Prostate gland (tissue), 2 donors: ENCODE measurements at regions not wholly inside any gene's neighbourhood (a gene's known extent, or its start where the extent isn't known, plus 50 kb on each side); places are given as distances from the start of the nearest gene placed in this dataset.

Experiments
- DNase-seq: peaks from one replicate; pipeline ENCODE4 v3.0.0-alpha.2; 2019; ENCODE audit warnings: low spot score
- H3K27ac ChIP-seq, 2 donors: fragments of 200-600 bp; sonication (generic); 2 replicates each; pipeline ENCODE4 v1.5.1; 2017 to 2019
- H3K27me3 ChIP-seq: fragments of 200-600 bp; sonication (generic); replicated peaks from 2 replicates; pipeline ENCODE4 v1.5.1; 2019; ENCODE audit not compliant: insufficient read depth
- H3K36me3 ChIP-seq, 2 donors: fragments of 200-600 bp; sonication (generic); 1 replicate in 1 of 2; 2 replicates in 1 of 2; pipeline versions ENCODE4 v1.5.1 to v1.8.1; 2017 to 2019
- H3K4me1 ChIP-seq: fragments of 200-600 bp; sonication (generic); replicated peaks from 2 replicates; pipeline ENCODE4 v1.5.1; 2019
- H3K4me3 ChIP-seq, 2 donors: fragments of 200-600 bp; sonication (generic); 2 replicates each; pipeline ENCODE4 v1.5.1; 2017 to 2019
- H3K9me3 ChIP-seq: fragments of 200-600 bp; sonication (generic); 2 replicates; pipeline ENCODE4 v1.5.1; 2017
- CTCF ChIP-seq, 4 experiments: fragments of 200-600 bp in 2 of 4; fragments of 450-650 bp in 2 of 4; sonication (generic) in 2 of 4; IDR thresholded peaks; 1 replicate in 3 of 4; 2 replicates in 1 of 4; pipeline ENCODE4 v1.5.1; 2016 to 2019; ENCODE audit warnings: antibody characterized with exemption in 4 of 4, mild to moderate bottlenecking in 2 of 4, moderate library complexity in 2 of 4
- POLR2A ChIP-seq: fragments of 450-650 bp; IDR thresholded peaks from one replicate; pipeline ENCODE4 v1.6.1; 2016; ENCODE audit warnings: antibody characterized with exemption, mild to moderate bottlenecking
- POLR2AphosphoS5 ChIP-seq: sonication (generic); formaldehyde crosslinking; IDR thresholded peaks from one replicate; pipeline ENCODE4 v1.6.1; 2017; ENCODE audit warnings: antibody characterized with exemption
- WGBS: methylation state at CpG from one replicate; pipeline ENCODE4 v1.1.5; 2018; 5-methylcytosine and 5-hydroxymethylcytosine counted together
- intact Hi-C: fragments of 100-400 bp; cut with DNase I; formaldehyde crosslinking; loops from one replicate; pipeline ENCODE4 v1.14.2; 2022

GRCh38 chr22:47995264-47995627 is 1232.8 kb downstream of the TBC1D22A start:
- no peak overlapping the region for H3K4me3 ChIP-seq
- no peaks in the 10 kb centered on the region for H3K36me3 ChIP-seq
- intact Hi-C loops = no loop called here
- no peaks in the 10 kb centered on the region for H3K4me1 ChIP-seq
- no peak for DNase-seq
- H3K9me3 ChIP-seq = no peaks in the 10 kb centered on the region
- 89% methylated on average over 17 of the region's 17 CpGs for WGBS
- H3K27ac ChIP-seq = no peak overlapping the region
- no peaks in the 10 kb centered on the region for H3K27me3 ChIP-seq
- TF ChIP-seq POLR2A (no peak), POLR2AphosphoS5 (no peak), CTCF (IDR thresholded peaks at IDR 0.05) (no peak)

GRCh38 chr22:47994601-47995263 is 1232.3 kb downstream of the TBC1D22A start:
- TF ChIP-seq POLR2A = no peak
- no peak for TF ChIP-seq CTCF (IDR thresholded peaks at IDR 0.05)
- TF ChIP-seq POLR2AphosphoS5 = no peak
- H3K36me3 ChIP-seq = no peaks in the 10 kb centered on the region
- intact Hi-C loops = no loop called here
- H3K27ac ChIP-seq = no peak overlapping the region
- H3K9me3 ChIP-seq = no peaks in the 10 kb centered on the region
- DNase-seq = no peak
- no peaks in the 10 kb centered on the region for H3K27me3 ChIP-seq
- 77% methylated on average over 11 of the region's 11 CpGs for WGBS
- no peaks in the 10 kb centered on the region for H3K4me1 ChIP-seq
- no peak overlapping the region for H3K4me3 ChIP-seq

GRCh38 chr22:47994045-47994444 is 1231.6 kb downstream of the TBC1D22A start:
- no peaks in the 10 kb centered on the region for H3K4me1 ChIP-seq
- H3K27ac ChIP-seq = no peak overlapping the region
- no peak for TF ChIP-seq POLR2A
- TF ChIP-seq POLR2AphosphoS5 = no peak
- no peak for TF ChIP-seq CTCF (IDR thresholded peaks at IDR 0.05)
- H3K36me3 ChIP-seq = no peaks in the 10 kb centered on the region
- H3K9me3 ChIP-seq = no peaks in the 10 kb centered on the region
- WGBS = 79% methylated on average over 3 of the region's 3 CpGs
- no peak overlapping the region for H3K4me3 ChIP-seq
- no peaks in the 10 kb centered on the region for H3K27me3 ChIP-seq
- intact Hi-C loops = no loop called here
- DNase-seq = no peak

GRCh38 chr22:47990481-47990880 is 1228.0 kb downstream of the TBC1D22A start:
- intact Hi-C loops = no loop called here
- H3K4me3 ChIP-seq = no peak overlapping the region
- WGBS = 15% methylated on average over 3 of the region's 3 CpGs
- no peaks in the 10 kb centered on the region for H3K9me3 ChIP-seq
- no peak for TF ChIP-seq POLR2A
- no peak for TF ChIP-seq CTCF (IDR thresholded peaks at IDR 0.05)
- no peak for TF ChIP-seq POLR2AphosphoS5
- no peak overlapping the region for H3K27ac ChIP-seq
- DNase-seq = no peak
- H3K36me3 ChIP-seq = no peaks in the 10 kb centered on the region
- no peaks in the 10 kb centered on the region for H3K4me1 ChIP-seq
- no peaks in the 10 kb centered on the region for H3K27me3 ChIP-seq

GRCh38 chr22:47987885-47988515 is 1225.5 kb downstream of the TBC1D22A start:
- no peaks in the 10 kb centered on the region for H3K4me1 ChIP-seq
- H3K36me3 ChIP-seq = no peaks in the 10 kb centered on the region
- TF ChIP-seq POLR2A (no peak), CTCF (IDR thresholded peaks at IDR 0.05) (no peak), POLR2AphosphoS5 (no peak)
- WGBS = 58% methylated on average over 2 of the region's 2 CpGs
- H3K27ac ChIP-seq = no peak overlapping the region
- no peak overlapping the region for H3K4me3 ChIP-seq
- no peak for DNase-seq
- H3K9me3 ChIP-seq = no peaks in the 10 kb centered on the region
- intact Hi-C loops = no loop called here
- H3K27me3 ChIP-seq = no peaks in the 10 kb centered on the region
